PC-3 (cell line): ENCODE measurements at regions not wholly inside any gene's neighbourhood (a gene's known extent, or its start where the extent isn't known, plus 50 kb on each side); places are given as distances from the start of the nearest gene placed in this dataset.

ENCODE experiments used
- ATAC-seq: fragments of 200-7000 bp; cut with Tn5 transposase; 2 replicates; pipeline ENCODE4 v1.9.1; 2020; ENCODE audit warnings: mild to moderate bottlenecking, moderate library complexity
- BruUV-seq: library from RNA; stranded (reverse); fragments of 400-500 nt; replicated peaks from 2 replicates; lab custom pipeline; 2021; lab: Mats Ljungman, UMichigan
- CTCF ChIA-PET: fragments of 300-600 bp; sonication (Branson Sonifier 250); formaldehyde crosslinking; loops from one replicate; lab custom pipeline; 2022; ENCODE audit warnings: antibody characterized with exemption; lab: Charles Lee
- POLR2A ChIA-PET: fragments of 300-600 bp; sonication (Branson Sonifier 250); formaldehyde crosslinking; loops from one replicate; lab custom pipeline; 2022; ENCODE audit warnings: antibody characterized with exemption; ENCODE audit not compliant: unreplicated experiment; lab: Charles Lee
- DNase-seq: peaks from one replicate; pipeline ENCODE4 v3.0.0-alpha.2; 2015
- H2AFZ ChIP-seq: fragments of 300-600 bp; sonication (generic); 2 replicates; pipeline ENCODE4 v1.6.0; 2016; ENCODE audit warnings: antibody characterized with exemption, low read length
- H3F3A ChIP-seq: fragments of 300-600 bp; sonication (generic); one replicate; pipeline ENCODE4 v1.6.0; 2017; ENCODE audit warnings: antibody characterized with exemption, low read length, control low read depth, mild to moderate bottlenecking; ENCODE audit not compliant: unreplicated experiment
- H3K27ac ChIP-seq: fragments of 300-600 bp; sonication (generic); 2 replicates; pipeline ENCODE4 v1.5.1; 2016; ENCODE audit warnings: mild to moderate bottlenecking, low read length
- H3K27me3 ChIP-seq: fragments of 300-600 bp; sonication (generic); 2 replicates; pipeline ENCODE4 v1.6.1; 2016; ENCODE audit warnings: low read length, mixed read lengths
- H3K36me3 ChIP-seq: fragments of 300-600 bp; sonication (generic); 2 replicates; pipeline ENCODE4 v1.6.1; 2016; ENCODE audit warnings: low read depth, mixed run types, low read length, mixed read lengths
- H3K4me1 ChIP-seq: fragments of 300-600 bp; sonication (generic); 2 replicates; pipeline ENCODE4 v1.5.1; 2016; ENCODE audit warnings: low read length; ENCODE audit not compliant: insufficient read depth
- H3K4me2 ChIP-seq: fragments of 300-600 bp; sonication (generic); 2 replicates; pipeline ENCODE4 v1.6.0; 2016; ENCODE audit warnings: low read length
- H3K4me3 ChIP-seq: fragments of 300-600 bp; sonication (generic); 2 replicates; pipeline ENCODE4 v1.5.1; 2016; ENCODE audit warnings: mild to moderate bottlenecking, low read length, mixed read lengths
- H3K79me2 ChIP-seq: fragments of 300-600 bp; sonication (generic); 2 replicates; pipeline ENCODE4 v1.6.1; 2017; ENCODE audit warnings: low read length, mixed read lengths
- H3K9ac ChIP-seq: fragments of 300-600 bp; sonication (generic); 2 replicates; pipeline ENCODE4 v1.6.0; 2016; ENCODE audit warnings: mild to moderate bottlenecking, low read length
- H3K9me2 ChIP-seq: fragments of 300-600 bp; sonication (generic); replicated peaks from 2 replicates; pipeline ENCODE4 v1.6.1; 2016; ENCODE audit warnings: mixed run types, low read length, mixed read lengths
- H3K9me3 ChIP-seq: fragments of 300-600 bp; sonication (generic); 2 replicates; pipeline ENCODE4 v1.6.1; 2016; ENCODE audit warnings: low read length, mixed read lengths
- H4K20me1 ChIP-seq: fragments of 300-600 bp; sonication (generic); 2 replicates; pipeline ENCODE4 v1.6.1; 2016; ENCODE audit warnings: low read length, mixed read lengths
- EZH2 ChIP-seq: fragments of 300-600 bp; sonication (generic); IDR thresholded peaks from one replicate; pipeline ENCODE4 v1.6.1; 2017; ENCODE audit warnings: antibody characterized with exemption, mild to moderate bottlenecking, low read length; ENCODE audit not compliant: unreplicated experiment
- EZH2phosphoT487 ChIP-seq: fragments of 300-600 bp; sonication (generic); IDR thresholded peaks from 2 replicates; pipeline ENCODE4 v1.6.1; 2018; ENCODE audit warnings: mild to moderate bottlenecking, antibody characterized with exemption, low read length, borderline replicate concordance
- intact Hi-C: fragments of 100-400 bp; cut with micrococcal nuclease; formaldehyde crosslinking; loops from 2 replicates; pipeline ENCODE4 v1.9.0; 2023
- TF ChIP-seq, protein P1 (sequence below): fragments of 300-600 bp; sonication (generic); conservative IDR thresholded peaks from 2 replicates; pipeline ENCODE4 v1.5.1; 2017; ENCODE audit warnings: antibody characterized with exemption, low read depth, mild to moderate bottlenecking, low read length

DNA sequence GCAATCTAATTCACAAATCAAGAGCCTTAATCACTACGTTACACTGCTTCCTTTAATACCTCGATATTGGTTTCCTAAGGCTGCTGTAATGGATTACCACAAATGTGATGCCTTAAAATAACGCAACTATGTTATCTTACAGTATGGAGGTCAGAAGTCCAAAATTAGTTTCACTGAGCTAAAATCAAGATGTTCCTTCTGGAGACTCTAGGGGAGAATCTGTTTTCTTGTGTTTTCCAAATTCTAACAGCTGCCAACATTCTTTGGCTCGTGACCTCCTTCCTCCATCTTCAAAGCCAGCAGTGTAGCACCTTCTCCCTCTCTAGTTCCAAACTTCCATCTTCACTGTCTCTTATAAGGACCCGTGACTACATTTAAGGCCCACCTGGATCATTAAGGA lies 335.0 kb upstream of the NFIA start:
- ATAC-seq (no peak), DNase-seq (no peak)
- ChIA-PET POLR2A (no interaction called here), CTCF (no interaction called here)
- no peaks in the 10 kb centered on the region for H3K9me2 ChIP-seq
- H3K27me3 ChIP-seq: peaks cover 14% of the 10 kb centered on the region; the same call in 1 of the 2 replicates
- no peak overlapping the region for H2AFZ ChIP-seq
- no peaks in the 10 kb centered on the region for H3K9me3 ChIP-seq
- H3K79me2 ChIP-seq: no peaks in the 10 kb centered on the region
- no peaks in the 10 kb centered on the region for H3K36me3 ChIP-seq
- TF ChIP-seq, protein P1, sequence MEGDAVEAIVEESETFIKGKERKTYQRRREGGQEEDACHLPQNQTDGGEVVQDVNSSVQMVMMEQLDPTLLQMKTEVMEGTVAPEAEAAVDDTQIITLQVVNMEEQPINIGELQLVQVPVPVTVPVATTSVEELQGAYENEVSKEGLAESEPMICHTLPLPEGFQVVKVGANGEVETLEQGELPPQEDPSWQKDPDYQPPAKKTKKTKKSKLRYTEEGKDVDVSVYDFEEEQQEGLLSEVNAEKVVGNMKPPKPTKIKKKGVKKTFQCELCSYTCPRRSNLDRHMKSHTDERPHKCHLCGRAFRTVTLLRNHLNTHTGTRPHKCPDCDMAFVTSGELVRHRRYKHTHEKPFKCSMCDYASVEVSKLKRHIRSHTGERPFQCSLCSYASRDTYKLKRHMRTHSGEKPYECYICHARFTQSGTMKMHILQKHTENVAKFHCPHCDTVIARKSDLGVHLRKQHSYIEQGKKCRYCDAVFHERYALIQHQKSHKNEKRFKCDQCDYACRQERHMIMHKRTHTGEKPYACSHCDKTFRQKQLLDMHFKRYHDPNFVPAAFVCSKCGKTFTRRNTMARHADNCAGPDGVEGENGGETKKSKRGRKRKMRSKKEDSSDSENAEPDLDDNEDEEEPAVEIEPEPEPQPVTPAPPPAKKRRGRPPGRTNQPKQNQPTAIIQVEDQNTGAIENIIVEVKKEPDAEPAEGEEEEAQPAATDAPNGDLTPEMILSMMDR: no peak
- TF ChIP-seq EZH2phosphoT487: no peak
- TF ChIP-seq EZH2: no peak
- no peak overlapping the region for H3K4me3 ChIP-seq
- H3K4me1 ChIP-seq: no peaks in the 10 kb centered on the region
- H3K9ac ChIP-seq: no peak overlapping the region
- intact Hi-C loops: no loop called here
- no peak overlapping the region for H3K4me2 ChIP-seq
- no peaks in the 10 kb centered on the region for H4K20me1 ChIP-seq
- no peaks in the 10 kb centered on the region for H3F3A ChIP-seq
- no peak overlapping the region for H3K27ac ChIP-seq
- no TSS peak for BruUV-seq

DNA sequence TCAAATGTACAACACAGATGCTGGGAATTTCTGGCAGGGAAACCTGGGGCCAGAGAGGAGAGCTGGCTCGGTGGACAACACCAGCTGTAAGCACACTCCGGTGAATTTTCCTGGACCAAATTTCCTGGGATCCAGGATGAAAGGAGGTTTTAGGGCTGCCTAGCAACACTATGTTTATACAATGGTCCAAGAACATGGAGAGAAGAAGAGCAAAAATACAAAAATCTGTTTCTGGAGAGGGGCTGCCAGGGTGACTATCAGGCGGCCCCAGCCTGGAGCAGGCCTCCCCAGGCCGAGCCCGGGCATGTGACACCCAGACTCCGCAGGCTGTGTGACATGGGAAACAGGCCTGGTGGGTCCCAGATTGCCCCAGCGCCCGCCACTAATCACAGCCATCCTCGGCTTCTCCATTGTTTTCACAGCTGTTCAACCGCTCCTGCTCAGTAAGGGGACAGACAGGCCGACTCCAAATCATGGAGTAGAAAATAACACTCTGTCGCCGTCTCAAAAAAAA lies 336.0 kb upstream of the NFIA start:
- Histone ChIP-seq H3K4me1 (no peaks in the 10 kb centered on the region), H3K4me3 (no peak overlapping the region), H3K27ac (no peak overlapping the region), H3K9me3 (no peaks in the 10 kb centered on the region), H3F3A (no peaks in the 10 kb centered on the region), H2AFZ (no peak overlapping the region), H4K20me1 (no peaks in the 10 kb centered on the region), H3K36me3 (no peaks in the 10 kb centered on the region), H3K4me2 (no peak overlapping the region), H3K9ac (no peak overlapping the region), H3K27me3 (peaks cover 14% of the 10 kb centered on the region; the same call in 1 of the 2 replicates), H3K9me2 (no peaks in the 10 kb centered on the region), H3K79me2 (no peaks in the 10 kb centered on the region)
- no TSS peak for BruUV-seq
- intact Hi-C loops: no loop called here
- CTCF ChIA-PET: no interaction called here
- DNase-seq (no peak), ATAC-seq (no peak)
- TF ChIP-seq EZH2 (no peak), EZH2phosphoT487 (no peak)
- TF ChIP-seq, protein P1: no peak
- POLR2A ChIA-PET: no interaction called here

DNA sequence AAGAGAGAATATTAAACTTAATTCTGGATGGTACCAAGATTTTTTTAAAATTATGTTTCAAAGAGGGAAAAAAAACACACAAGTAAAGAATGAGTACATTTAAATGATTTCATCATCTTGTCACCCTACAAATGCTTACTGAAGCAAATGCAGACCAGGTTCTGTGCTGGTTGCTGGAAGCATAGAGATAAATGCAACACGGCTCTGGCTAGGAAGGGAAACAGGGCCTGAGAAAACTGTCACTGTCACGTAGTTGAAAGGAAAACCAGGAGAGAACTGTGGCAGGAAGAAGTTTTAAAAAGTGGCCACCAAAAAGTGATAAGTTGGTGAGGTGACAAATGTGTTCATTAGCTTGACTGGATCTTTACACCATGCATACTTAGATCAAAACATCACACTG lies 336.9 kb upstream of the NFIA start:
- no peak overlapping the region for H3K4me2 ChIP-seq
- no peak overlapping the region for H3K4me3 ChIP-seq
- H3K9me2 ChIP-seq: no peaks in the 10 kb centered on the region
- H3K27me3 ChIP-seq: 0 out of 2 replicates have a peak, but pooled peaks cover 8% of the 10 kb centered on the region
- no peaks in the 10 kb centered on the region for H3K79me2 ChIP-seq
- no peak overlapping the region for H3K9ac ChIP-seq
- H4K20me1 ChIP-seq: no peaks in the 10 kb centered on the region
- H3F3A ChIP-seq: no peaks in the 10 kb centered on the region
- H3K9me3 ChIP-seq: no peaks in the 10 kb centered on the region
- ChIA-PET CTCF (no interaction called here), POLR2A (no interaction called here)
- intact Hi-C loops: no loop called here
- H2AFZ ChIP-seq: no peak overlapping the region
- H3K27ac ChIP-seq: no peak overlapping the region
- no peaks in the 10 kb centered on the region for H3K36me3 ChIP-seq
- ATAC-seq (no peak), DNase-seq (no peak)
- H3K4me1 ChIP-seq: no peaks in the 10 kb centered on the region
- BruUV-seq: no TSS peak
- no peak for TF ChIP-seq EZH2
- TF ChIP-seq EZH2phosphoT487: no peak
- TF ChIP-seq, protein P1: no peak
